Rectal smooth muscle tissue (tissue), 1 donor: ENCODE measurements at regions not wholly inside any gene's neighbourhood (a gene's known extent, or its start where the extent isn't known, plus 50 kb on each side); places are given as distances from the start of the nearest gene placed in this dataset.

Experiments used
- H3K27ac ChIP-seq: one replicate; pipeline ENCODE4 v1.7.0; 2013; ENCODE audit warnings: low read depth, low read length, inconsistent platforms
- H3K27me3 ChIP-seq: one replicate; pipeline ENCODE4 v1.7.0; 2013; ENCODE audit warnings: low read length; ENCODE audit not compliant: control insufficient read depth, insufficient read depth
- H3K36me3 ChIP-seq: one replicate; pipeline ENCODE4 v1.7.0; 2013; ENCODE audit warnings: low read length; ENCODE audit not compliant: control insufficient read depth, insufficient read depth
- H3K4me1 ChIP-seq: one replicate; pipeline ENCODE4 v1.7.0; 2013; ENCODE audit warnings: low read length; ENCODE audit not compliant: control insufficient read depth, insufficient read depth
- H3K4me3 ChIP-seq: one replicate; pipeline ENCODE4 v1.7.0; 2013; ENCODE audit warnings: low read length
- H3K9ac ChIP-seq: one replicate; pipeline ENCODE4 v1.7.0; 2013; ENCODE audit warnings: low read length

- no peak overlapping the region for H3K4me3 ChIP-seq
- H3K4me1 ChIP-seq, result no peaks in the 10 kb centered on the region
- H3K36me3 ChIP-seq, result no peaks in the 10 kb centered on the region
- no peaks in the 10 kb centered on the region for H3K27me3 ChIP-seq
- no peak overlapping the region for H3K9ac ChIP-seq
- no peak overlapping the region for H3K27ac ChIP-seq
Observed at GRCh38 chr15:81625896-81626295, 251.9 kb upstream of the TMC3 start.

- no peak overlapping the region for H3K4me3 ChIP-seq
- no peaks in the 10 kb centered on the region for H3K4me1 ChIP-seq
- no peaks in the 10 kb centered on the region for H3K27me3 ChIP-seq
- no peaks in the 10 kb centered on the region for H3K36me3 ChIP-seq
- H3K9ac ChIP-seq, result no peak overlapping the region
- no peak overlapping the region for H3K27ac ChIP-seq
Observed at GRCh38 chr15:81619002-81619401, 245.0 kb upstream of the TMC3 start.

- H3K36me3 ChIP-seq, result no peaks in the 10 kb centered on the region
- H3K9ac ChIP-seq, result no peak overlapping the region
- no peaks in the 10 kb centered on the region for H3K4me1 ChIP-seq
Observed at GRCh38 chr15:81612631-81613030, 238.6 kb upstream of the TMC3 start.

GRCh38 chr15:81611679-81612078, 237.7 kb upstream of the TMC3 start:
- Histone ChIP-seq H3K4me3 (no peak overlapping the region), H3K36me3 (no peaks in the 10 kb centered on the region), H3K4me1 (no peaks in the 10 kb centered on the region), H3K9ac (no peak overlapping the region), H3K27ac (no peak overlapping the region), H3K27me3 (no peaks in the 10 kb centered on the region)

More at GRCh38 chr15:81612631-81613030, 238.6 kb upstream of the TMC3 start:
- Histone ChIP-seq H3K27ac (no peak overlapping the region), H3K27me3 (no peaks in the 10 kb centered on the region), H3K4me3 (no peak overlapping the region)

GRCh38 chr15:81608309-81608829, 234.4 kb upstream of the TMC3 start:
- H3K4me3 ChIP-seq, result no peak overlapping the region
- H3K4me1 ChIP-seq, result no peaks in the 10 kb centered on the region
- no peaks in the 10 kb centered on the region for H3K27me3 ChIP-seq
- no peak overlapping the region for H3K27ac ChIP-seq
- no peaks in the 10 kb centered on the region for H3K36me3 ChIP-seq
- no peak overlapping the region for H3K9ac ChIP-seq

GRCh38 chr15:81604713-81605112, 230.7 kb upstream of the TMC3 start:
- H3K4me1 ChIP-seq, result no peaks in the 10 kb centered on the region
- H3K4me3 ChIP-seq, result no peak overlapping the region
- H3K9ac ChIP-seq, result no peak overlapping the region
- H3K36me3 ChIP-seq, result no peaks in the 10 kb centered on the region
- H3K27ac ChIP-seq, result no peak overlapping the region
- no peaks in the 10 kb centered on the region for H3K27me3 ChIP-seq

GRCh38 chr15:81596159-81596865, 222.3 kb upstream of the TMC3 start:
- Histone ChIP-seq H3K4me1 (no peaks in the 10 kb centered on the region), H3K27ac (no peak overlapping the region), H3K4me3 (no peak overlapping the region), H3K36me3 (no peaks in the 10 kb centered on the region), H3K27me3 (no peaks in the 10 kb centered on the region), H3K9ac (no peak overlapping the region)

GRCh38 chr15:81595752-81596151, 221.7 kb upstream of the TMC3 start:
- no peak overlapping the region for H3K9ac ChIP-seq
- H3K4me1 ChIP-seq, result no peaks in the 10 kb centered on the region
- H3K27me3 ChIP-seq, result no peaks in the 10 kb centered on the region
- no peak overlapping the region for H3K4me3 ChIP-seq
- H3K27ac ChIP-seq, result no peak overlapping the region
- H3K36me3 ChIP-seq, result no peaks in the 10 kb centered on the region

GRCh38 chr15:81589671-81590070, 215.7 kb upstream of the TMC3 start:
- no peaks in the 10 kb centered on the region for H3K27me3 ChIP-seq
- H3K9ac ChIP-seq, result no peak overlapping the region
- H3K27ac ChIP-seq, result no peak overlapping the region
- H3K4me1 ChIP-seq, result no peaks in the 10 kb centered on the region
- H3K36me3 ChIP-seq, result no peaks in the 10 kb centered on the region
- H3K4me3 ChIP-seq, result no peak overlapping the region

GRCh38 chr15:81575436-81576123, 201.6 kb upstream of the TMC3 start:
- H3K36me3 ChIP-seq, result no peaks in the 10 kb centered on the region
- no peak overlapping the region for H3K9ac ChIP-seq
- H3K27ac ChIP-seq, result no peak overlapping the region
- H3K27me3 ChIP-seq, result no peaks in the 10 kb centered on the region
- no peaks in the 10 kb centered on the region for H3K4me1 ChIP-seq
- H3K4me3 ChIP-seq, result no peak overlapping the region

GRCh38 chr15:81573098-81573746, 199.2 kb upstream of the TMC3 start:
- H3K4me3 ChIP-seq, result no peak overlapping the region
- H3K4me1 ChIP-seq, result no peaks in the 10 kb centered on the region
- no peaks in the 10 kb centered on the region for H3K27me3 ChIP-seq
- no peak overlapping the region for H3K27ac ChIP-seq
- H3K36me3 ChIP-seq, result no peaks in the 10 kb centered on the region
- no peak overlapping the region for H3K9ac ChIP-seq

- no peaks in the 10 kb centered on the region for H3K27me3 ChIP-seq
- no peak overlapping the region for H3K27ac ChIP-seq
- H3K4me3 ChIP-seq, result no peak overlapping the region
- no peak overlapping the region for H3K9ac ChIP-seq
- H3K36me3 ChIP-seq, result no peaks in the 10 kb centered on the region
- H3K4me1 ChIP-seq, result no peaks in the 10 kb centered on the region
Observed at GRCh38 chr15:81572190-81572589, 198.2 kb upstream of the TMC3 start.
